GM12878 (cell line): ENCODE measurements at regions not wholly inside any gene's neighbourhood (a gene's known extent, or its start where the extent isn't known, plus 50 kb on each side); places are given as distances from the start of the nearest gene placed in this dataset.

ENCODE experiments used
- ATAC-seq: fragments of 200-7000 bp; cut with Tn5 transposase; 3 replicates; pipeline ENCODE4 v1.9.1; 2020; ENCODE audit warnings: mild to moderate bottlenecking, moderate library complexity
- BruUV-seq: library from RNA; stranded (reverse); fragments of 400-500 nt; replicated peaks from 2 replicates; lab custom pipeline; 2021; lab: Mats Ljungman, UMichigan
- CTCF ChIA-PET: fragments of 300-600 bp; sonication (Branson Sonifier 250); formaldehyde crosslinking; extraction: SDS; loops from one replicate; lab custom pipeline; 2021; ENCODE audit warnings: inconsistent platforms; lab: Yijun Ruan, JAX
- POLR2A ChIA-PET: fragments of 350-600 bp; formaldehyde crosslinking; extraction: SDS; loops from one replicate; lab custom pipeline; 2021; ENCODE audit warnings: inconsistent platforms; lab: Charles Lee
- RAD21 ChIA-PET: fragments of 300-600 bp; sonication (Branson Sonifier 250); formaldehyde crosslinking; loops from one replicate; lab custom pipeline; 2023; ENCODE audit warnings: antibody characterized with exemption; ENCODE audit not compliant: unreplicated experiment; lab: Charles Lee
- SMC1A ChIA-PET: fragments of 300-600 bp; sonication (Branson Sonifier 250); formaldehyde crosslinking; loops from one replicate; lab custom pipeline; 2023; ENCODE audit not compliant: unreplicated experiment, uncharacterized antibody; lab: Charles Lee
- DNase-seq: peaks from one replicate; pipeline ENCODE4 v3.0.0-alpha.2; 2011; ENCODE audit warnings: low read depth, low spot score
- FAIRE-seq: peaks from 3 replicates; lab custom pipeline; 2011; peaks lifted over from hg19 to GRCh38; lab: Jason Lieb, UNC
- H2AFZ ChIP-seq: 2 replicates; pipeline ENCODE4 v1.6.0; 2011; ENCODE audit warnings: low read depth, low read length, control low read depth; ENCODE audit not compliant: control insufficient read depth
- H3K27ac ChIP-seq: 2 replicates; pipeline ENCODE4 v1.5.1; 2011; ENCODE audit warnings: control low read depth; ENCODE audit not compliant: control insufficient read depth, insufficient read depth
- H3K27me3 ChIP-seq, 2 experiments: replicated peaks in 1 of 2; 2 replicates each; pipeline versions ENCODE4 v1.6.0 to v1.6.1; 2011; ENCODE audit warnings: low read length in 1 of 2; ENCODE audit not compliant: control insufficient read depth in 2 of 2, insufficient read depth in 2 of 2
- H3K36me3 ChIP-seq, 2 experiments: 2 replicates each; pipeline ENCODE4 v1.5.1; 2011; ENCODE audit warnings: low read length in 1 of 2; ENCODE audit not compliant: control insufficient read depth in 2 of 2, insufficient read depth in 2 of 2
- H3K4me1 ChIP-seq: 2 replicates; pipeline ENCODE4 v1.6.1; 2011; ENCODE audit warnings: mild to moderate bottlenecking, low read length, moderate library complexity, mixed read lengths; ENCODE audit not compliant: control insufficient read depth, insufficient read depth
- H3K4me2 ChIP-seq: 2 replicates; pipeline ENCODE4 v1.6.0; 2011; ENCODE audit warnings: control low read depth; ENCODE audit not compliant: control insufficient read depth, insufficient read depth
- H3K4me3 ChIP-seq: fragments of 200-600 bp; sonication (generic); 2 replicates; pipeline ENCODE4 v1.5.1; 2016
- H3K79me2 ChIP-seq: 2 replicates; pipeline ENCODE4 v1.6.0; 2011; ENCODE audit warnings: low read length; ENCODE audit not compliant: control insufficient read depth, insufficient read depth
- H3K9ac ChIP-seq: 2 replicates; pipeline ENCODE4 v1.8.0; 2011; ENCODE audit warnings: low read length, control low read depth, mixed read lengths; ENCODE audit not compliant: control insufficient read depth, insufficient read depth
- H3K9me3 ChIP-seq: replicated peaks from 3 replicates; pipeline ENCODE4 v1.5.1; 2011; ENCODE audit warnings: mild to moderate bottlenecking, low read length; ENCODE audit not compliant: control insufficient read depth, insufficient read depth
- H4K20me1 ChIP-seq: 2 replicates; pipeline ENCODE4 v1.6.0; 2011; ENCODE audit not compliant: control insufficient read depth, insufficient read depth
- CTCF ChIP-seq, 3 experiments: IDR thresholded peaks in 2 of 3; conservative IDR thresholded peaks in 1 of 3; 2 replicates each; pipeline ENCODE4 v1.5.1; 2011; ENCODE audit warnings: low read depth in 3 of 3, low read length in 3 of 3, mild to moderate bottlenecking in 3 of 3, control low read depth in 2 of 3, moderate library complexity in 2 of 3, inconsistent platforms in 1 of 3, mixed read lengths in 1 of 3; ENCODE audit not compliant: control insufficient read depth in 2 of 3, insufficient read depth in 1 of 3; ENCODE audit errors: extremely low read depth in 1 of 3
- HDAC2 ChIP-seq: fragments of 200-600 bp; sonication (generic); IDR thresholded peaks from 2 replicates; pipeline ENCODE4 v1.6.1; 2017
- RAD21 ChIP-seq: IDR thresholded peaks from 2 replicates; pipeline ENCODE4 v1.6.1; 2011; ENCODE audit warnings: mild to moderate bottlenecking, low read depth, low read length, moderate library complexity; ENCODE audit not compliant: insufficient read depth
- RUNX3 ChIP-seq: IDR thresholded peaks from 2 replicates; pipeline ENCODE4 v1.6.1; 2012; ENCODE audit warnings: low read length, inconsistent platforms
- SMC3 ChIP-seq: IDR thresholded peaks from 2 replicates; pipeline ENCODE4 v1.6.1; 2011; ENCODE audit warnings: low read length, improper control_type of control experiment, borderline replicate concordance
- SPI1 ChIP-seq: IDR thresholded peaks from 2 replicates; pipeline ENCODE4 v1.6.1; 2011; ENCODE audit warnings: low read depth, mild to moderate bottlenecking, low read length, moderate library complexity, borderline replicate concordance; ENCODE audit not compliant: insufficient read depth
- WGBS: methylation state at CpG from one replicate; pipeline ENCODE4 v1.1.6; 2016; ENCODE audit warnings: low lambda C conversion rate; ENCODE audit not compliant: insufficient replicate concordance, insufficient coverage; ENCODE audit errors: missing lambda C conversion rate; 5-methylcytosine and 5-hydroxymethylcytosine counted together
- in situ Hi-C: fragments of 300-500 bp; cut with MboI; formaldehyde crosslinking; loops from 9 replicates; pipeline ENCODE4 v1.14.3; 2018; ENCODE audit warnings: mixed read lengths
- intact Hi-C: fragments of 100-400 bp; cut with micrococcal nuclease; formaldehyde crosslinking; loops from one replicate; pipeline ENCODE4 v1.14.2; 2022; ENCODE audit not compliant: unreplicated experiment

GRCh38 chr15:62306851-62307504 is 141.9 kb upstream of the C2CD4B start:
- intact Hi-C loops (loop anchor here (5.0 to 10.0 kb wide), 2 partner anchors 232 to 435 kb away; no protein-coding TSS in a partner anchor), in situ Hi-C loops (loop anchor here (10.0 kb wide), 1 partner anchor 442 kb away; no protein-coding TSS in a partner anchor)
- peak; percentile 31 for FAIRE-seq
- no peaks in the 10 kb centered on the region for H3K27me3 ChIP-seq
- no TSS peak for BruUV-seq
- no peaks in the 10 kb centered on the region for H3K4me1 ChIP-seq
- SMC1A ChIA-PET, result interaction anchor here (0.6 to 2.8 kb wide), 13 partner anchors 10 to 435 kb away, joined by 3 to 7 read pairs (median 3); no protein-coding TSS in a partner anchor
- no peak overlapping the region for H3K27ac ChIP-seq
- no peak for DNase-seq
- no peaks in the 10 kb centered on the region for H4K20me1 ChIP-seq
- H3K9ac ChIP-seq, result no peak overlapping the region
- H3K4me2 ChIP-seq, result no peak overlapping the region
- no peaks in the 10 kb centered on the region for H3K79me2 ChIP-seq
- no peak overlapping the region for H2AFZ ChIP-seq
- POLR2A ChIA-PET, result interaction anchor here (0.5 kb wide), 1 partner anchor 226 kb away, joined by 3 read pairs; no protein-coding TSS in a partner anchor
- CTCF ChIA-PET, result interaction anchor here (0.7 to 2.9 kb wide), 20 partner anchors 9 to 473 kb away, joined by 3 to 20 read pairs (median 4); no protein-coding TSS in a partner anchor
- TF ChIP-seq RAD21 (peak; percentile 50), HDAC2 (no peak), CTCF (IDR thresholded peaks at IDR 0.05 in 2 of 3, conservative IDR thresholded peaks at IDR 0.05 in 1 of 3; ENCODE audit: control insufficient read depth in 2 of 3, extremely low read depth in 1 of 3, insufficient read depth in 1 of 3, low read depth in 3 of 3, low read length in 3 of 3) (peak; percentile 45 to 62 (median 52); a peak in 4 of 6 replicates), RUNX3 (0 out of 2 replicates have a peak, but pooled peaks have one; percentile 17), SMC3 (peak; percentile 40; the same call in 1 of the 2 replicates), SPI1 (no peak)
- no peak overlapping the region for H3K4me3 ChIP-seq
- RAD21 ChIA-PET, result interaction anchor here (0.6 to 2.3 kb wide), 15 partner anchors 9 to 473 kb away, joined by 3 to 7 read pairs (median 3); no protein-coding TSS in a partner anchor
- ATAC-seq, result peak; percentile 86
- WGBS, result 19% methylated on average over 9 of the region's 9 CpGs
- H3K36me3 ChIP-seq, result no peaks in the 10 kb centered on the region
- H3K9me3 ChIP-seq, result no peaks in the 10 kb centered on the region
